ENCODE measurements at regions not wholly inside any gene's neighbourhood (a gene's known extent, or its start where the extent isn't known, plus 50 kb on each side); places are given as distances from the start of the nearest gene placed in this dataset.
"Not testable (repeated sequence)": the region's sequence is repeated elsewhere in the genome, so short reads cannot be mapped to it uniquely, and the experiment has no call there.

- DNase-seq, result no peak
Observed at GRCh38 chr12:33514893-33515292, 75.3 kb upstream of the SYT10 start.

DNA sequence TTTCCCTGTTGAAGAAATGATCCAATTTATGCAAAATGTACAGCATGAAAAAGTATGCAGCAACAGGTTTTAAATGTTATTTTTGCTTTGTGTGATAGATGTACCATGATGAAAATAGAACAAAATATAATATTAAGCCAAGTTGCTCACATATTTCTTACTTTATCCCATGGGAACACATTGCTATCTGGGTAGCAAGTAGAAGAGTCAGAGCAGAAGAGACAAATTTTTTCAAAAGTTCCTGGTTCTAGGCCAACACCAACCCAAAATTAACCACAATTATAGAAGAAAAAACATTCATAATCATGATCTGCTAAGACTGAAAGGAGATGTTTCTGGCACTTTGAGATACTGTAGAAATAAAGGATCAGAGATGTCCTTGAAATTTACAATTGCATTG is 79.9 kb upstream of the SYT10 start:
- no peak for DNase-seq

GRCh38 chr12:33520505-33521302 is 81.1 kb upstream of the SYT10 start:
- not testable (repeated sequence) for DNase-seq

DNA sequence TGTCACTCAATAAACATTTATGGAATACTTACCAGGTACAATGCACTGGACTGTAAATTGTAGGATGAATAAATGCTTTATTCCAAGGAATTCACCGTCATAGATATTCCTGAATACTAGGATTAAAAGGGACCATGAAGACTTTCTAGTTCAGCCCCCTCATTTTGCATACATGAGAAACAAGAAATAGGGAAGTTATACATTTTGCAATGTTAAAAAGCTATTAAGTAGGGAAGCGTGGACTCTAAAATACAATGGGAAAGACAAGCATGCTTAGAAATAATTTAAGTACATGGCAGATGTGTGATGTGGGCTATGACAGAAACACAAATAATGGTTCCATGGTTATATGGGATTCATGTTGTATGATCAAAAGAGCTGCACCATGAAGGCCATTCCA is 89.4 kb upstream of the SYT10 start:
- no peak for DNase-seq

GRCh38 chr12:33529810-33530209 is 90.2 kb upstream of the SYT10 start:
- no peak for DNase-seq

DNA sequence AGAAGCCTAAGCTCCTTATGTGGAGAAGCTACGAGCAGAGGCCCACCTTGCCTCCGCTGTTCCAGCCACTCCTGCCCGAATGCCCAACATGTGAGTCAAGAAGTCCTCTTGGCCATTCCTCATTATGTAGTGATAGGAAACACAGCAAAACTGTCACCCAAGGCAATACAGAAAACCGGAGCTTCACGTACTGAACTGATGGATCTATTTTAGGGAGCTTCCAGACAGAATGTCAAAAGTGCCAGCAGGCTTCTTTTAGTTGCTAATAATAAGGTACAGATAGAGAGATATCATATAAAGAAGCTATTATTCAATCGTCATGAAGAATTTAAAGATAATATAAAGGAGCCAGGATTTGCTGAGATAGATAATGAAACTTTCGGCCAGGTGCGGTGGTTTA is 91.6 kb upstream of the SYT10 start:
- no peak for DNase-seq

DNA sequence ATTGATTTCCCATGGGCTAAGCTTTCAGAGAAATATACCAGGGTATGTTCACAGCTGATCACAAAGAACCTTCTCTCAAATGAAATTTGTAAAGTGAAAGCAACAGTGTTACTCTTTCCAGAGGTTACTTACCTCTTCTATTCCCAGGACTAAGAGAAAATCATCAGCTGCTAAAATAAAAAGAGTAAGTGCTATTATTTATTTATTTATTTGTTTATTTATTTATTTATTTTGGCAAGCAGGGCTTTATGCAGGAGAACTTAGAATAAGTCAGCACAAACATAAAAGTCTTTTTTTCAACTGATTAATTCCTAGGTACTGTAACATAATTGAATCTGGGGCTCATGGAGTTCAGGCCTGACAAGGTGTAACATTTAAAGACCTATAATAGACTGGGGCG is 93.9 kb upstream of the SYT10 start:
- DNase-seq, result no peak

DNA sequence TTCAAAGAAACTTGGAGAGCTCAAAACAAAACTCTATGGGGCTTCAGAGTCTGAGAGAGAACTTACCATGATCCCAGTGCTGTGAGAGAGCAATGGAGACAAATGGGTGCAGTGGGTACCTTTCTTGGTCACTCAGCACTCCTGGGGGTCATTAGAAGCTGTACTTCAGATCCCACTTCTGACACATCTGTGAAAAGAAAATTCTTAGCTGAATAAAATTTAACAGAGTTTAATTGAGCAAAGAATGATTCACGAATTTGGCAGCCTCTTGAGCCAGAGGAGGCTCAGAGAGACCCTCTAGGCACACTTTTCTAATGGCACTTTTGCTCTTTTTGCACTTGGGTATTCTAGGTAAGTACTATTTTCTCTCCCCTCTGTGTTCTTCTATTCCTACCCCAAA is 96.8 kb upstream of the SYT10 start:
- no peak for DNase-seq

- no peak for DNase-seq
Observed at GRCh38 chr12:33546004-33546403, 106.4 kb upstream of the SYT10 start.

DNA sequence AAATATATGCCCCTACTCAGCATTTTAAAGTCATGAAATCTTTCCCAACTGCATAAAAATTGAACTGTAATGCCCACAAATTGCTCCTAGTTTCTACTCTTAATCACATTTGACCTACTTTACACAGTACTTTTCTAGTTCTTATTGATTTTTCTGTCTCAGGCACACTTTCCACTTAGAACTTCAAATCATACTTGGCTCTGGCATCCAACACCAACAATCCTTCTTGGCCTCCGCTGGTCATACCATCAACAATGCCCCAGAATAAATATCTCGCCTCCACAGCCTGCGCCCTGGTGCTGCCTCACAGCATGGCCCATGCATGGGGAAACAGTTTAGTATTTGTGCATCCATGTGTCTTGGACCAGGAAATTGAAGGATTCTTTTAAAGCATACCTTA is 107.5 kb upstream of the SYT10 start:
- no peak for DNase-seq

DNA sequence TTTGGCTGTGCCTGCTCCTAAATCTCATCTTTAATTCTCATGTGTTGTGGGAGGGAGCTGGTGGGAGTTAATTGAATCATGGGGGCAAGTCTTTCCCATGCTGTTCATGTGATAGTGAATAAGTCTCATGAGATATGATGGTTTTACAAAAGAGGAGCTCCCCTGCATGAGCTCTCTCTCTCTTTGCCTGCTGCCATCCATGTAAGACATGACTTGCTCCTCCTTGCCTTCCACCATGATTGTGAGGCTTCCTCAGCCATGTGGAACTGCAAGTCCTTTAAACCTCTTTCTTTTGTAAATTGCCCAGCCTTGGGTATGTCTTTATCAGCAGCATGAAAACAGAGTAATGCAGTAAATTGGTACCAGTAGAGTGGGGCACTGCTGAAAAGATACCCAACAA is 110.6 kb upstream of the SYT10 start:
- not testable (repeated sequence) for DNase-seq

- no peak for DNase-seq
Observed at GRCh38 chr12:33551006-33551405, 111.4 kb upstream of the SYT10 start.

DNA sequence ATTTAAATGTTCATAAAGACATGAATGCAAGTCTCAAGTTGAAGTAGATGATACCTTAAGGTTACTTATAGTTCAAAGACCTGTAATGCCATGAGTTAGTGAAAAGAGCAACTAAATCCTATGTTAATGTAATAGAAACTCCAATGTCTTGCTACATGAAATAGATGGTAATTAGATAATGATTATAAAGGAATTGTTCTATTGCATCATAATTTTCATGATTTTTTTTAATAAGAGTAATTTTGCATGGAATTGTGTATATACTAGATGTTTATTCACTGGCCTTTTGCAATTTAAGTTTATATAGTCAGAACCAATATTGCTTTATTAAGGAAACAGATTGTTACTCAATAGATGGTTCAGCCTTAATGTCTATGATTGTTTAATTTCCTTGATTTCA is 115.5 kb upstream of the SYT10 start:
- DNase-seq, result no peak

DNA sequence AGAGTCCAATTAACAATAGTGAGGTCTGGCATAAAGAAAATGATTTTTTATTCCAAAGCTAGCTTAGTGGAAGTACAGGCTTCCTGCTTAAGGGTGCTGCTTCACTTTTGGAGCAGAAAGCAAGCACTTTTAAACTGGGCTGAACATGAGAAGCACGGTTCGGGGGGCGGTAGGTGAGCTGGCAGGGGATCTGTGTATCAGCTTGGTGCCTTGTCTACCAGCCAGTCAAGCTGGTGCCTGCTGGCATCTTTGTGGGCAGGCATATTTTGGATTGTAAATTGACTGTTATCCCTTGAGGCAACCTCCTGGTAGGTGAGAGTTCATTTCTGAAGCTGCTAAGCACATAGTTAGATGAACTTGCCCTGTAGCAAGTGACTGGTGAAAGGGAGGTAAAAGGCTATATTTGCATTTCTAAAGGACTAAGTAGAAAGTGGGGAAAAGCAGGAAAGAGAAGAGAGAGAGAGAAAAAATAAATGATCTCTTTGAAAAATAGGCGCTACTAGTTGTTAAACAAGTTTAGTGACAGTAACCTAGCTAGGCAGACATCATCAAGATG is 121.1 kb upstream of the SYT10 start:
- no peak for DNase-seq

DNA sequence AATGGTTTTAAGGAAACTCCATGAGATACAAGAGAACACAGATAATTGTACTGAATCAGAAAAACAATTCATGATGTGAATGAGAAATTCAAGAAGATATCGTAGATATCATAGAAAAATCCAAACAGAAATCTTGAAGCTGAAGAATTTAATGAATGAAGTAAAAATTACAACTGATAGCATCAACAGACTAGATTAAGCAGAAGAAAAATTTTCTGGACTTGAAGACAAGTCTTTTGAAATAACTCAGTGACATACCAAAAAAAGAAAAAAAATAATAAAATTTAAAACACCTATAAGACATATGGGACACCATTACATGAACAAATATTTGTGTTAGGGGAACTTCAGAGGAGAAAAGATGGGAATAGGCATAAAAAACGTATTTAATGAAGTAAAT is 122.8 kb upstream of the SYT10 start:
- no peak for DNase-seq

GRCh38 chr12:33566403-33566802 is 126.8 kb upstream of the SYT10 start:
- no peak for DNase-seq

DNA sequence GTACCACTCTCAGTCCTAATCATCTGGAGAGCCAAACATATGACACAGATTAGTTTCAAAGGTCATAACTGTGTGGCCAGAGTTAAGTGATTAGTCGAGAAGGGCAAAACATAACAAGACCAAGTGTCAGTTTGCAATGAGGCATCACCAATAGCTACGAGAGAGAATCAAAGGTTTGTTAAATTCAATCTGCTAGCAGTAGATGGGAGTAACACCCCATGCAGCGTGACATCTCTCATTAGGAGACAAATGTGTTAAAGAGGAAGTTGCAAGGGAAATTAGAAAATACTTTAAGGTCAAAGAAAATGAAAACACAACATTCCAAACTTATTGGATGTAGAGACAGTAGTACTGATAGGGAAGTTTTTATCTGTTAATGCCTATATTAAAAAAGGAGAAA is 135.7 kb upstream of the SYT10 start:
- DNase-seq, result peak in 1 of 2 donors; percentile 22

GRCh38 chr12:33581613-33582122 is 142.0 kb upstream of the SYT10 start:
- no peak for DNase-seq

GRCh38 chr12:33586576-33586975 is 147.0 kb upstream of the SYT10 start:
- no peak for DNase-seq

GRCh38 chr12:33587354-33587753 is 147.7 kb upstream of the SYT10 start:
- DNase-seq, result no peak

DNA sequence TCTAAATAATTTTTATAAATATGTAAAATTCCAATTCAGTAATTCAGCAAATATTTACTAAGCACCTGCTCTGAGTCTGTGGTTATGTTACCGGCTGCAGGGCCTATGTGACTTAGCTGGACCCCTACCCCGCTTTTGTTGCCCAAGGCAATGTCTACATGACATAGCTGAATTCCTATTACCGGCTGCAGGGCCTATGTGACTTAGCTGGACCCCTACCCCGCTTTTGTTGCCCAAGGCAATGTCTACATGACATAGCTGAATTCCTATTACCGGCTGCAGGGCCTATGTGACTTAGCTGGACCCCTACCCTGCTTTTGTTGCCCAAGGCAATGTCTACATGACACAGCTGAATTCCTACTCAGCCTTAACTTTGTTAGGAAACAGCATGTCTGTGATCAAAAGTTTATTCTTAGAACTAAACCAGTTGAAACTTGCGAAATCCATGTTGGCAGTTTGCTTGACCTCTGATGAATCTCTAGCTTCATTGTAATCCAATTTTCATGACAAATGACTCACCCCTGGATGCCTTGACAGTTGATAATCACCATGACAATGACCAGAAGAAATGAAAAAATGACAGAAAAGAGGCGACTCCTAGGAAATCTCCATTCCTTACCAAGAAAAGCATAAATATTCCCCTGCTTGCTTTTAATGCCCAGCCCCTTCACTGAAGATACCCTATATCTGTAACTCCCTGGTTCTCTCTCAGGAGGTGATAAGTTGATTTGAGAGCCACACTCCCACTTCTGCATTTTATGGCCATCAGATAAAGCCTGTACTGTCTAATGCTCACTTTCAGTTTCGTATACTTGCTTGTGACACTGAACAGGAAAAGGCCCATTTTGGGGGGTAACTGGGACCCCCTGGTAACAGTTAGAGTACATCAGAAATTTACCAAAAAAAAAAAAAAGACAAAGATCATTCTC is 148.4 kb upstream of the SYT10 start:
- DNase-seq, result peak in 1 of 2 donors; percentile 75

DNA sequence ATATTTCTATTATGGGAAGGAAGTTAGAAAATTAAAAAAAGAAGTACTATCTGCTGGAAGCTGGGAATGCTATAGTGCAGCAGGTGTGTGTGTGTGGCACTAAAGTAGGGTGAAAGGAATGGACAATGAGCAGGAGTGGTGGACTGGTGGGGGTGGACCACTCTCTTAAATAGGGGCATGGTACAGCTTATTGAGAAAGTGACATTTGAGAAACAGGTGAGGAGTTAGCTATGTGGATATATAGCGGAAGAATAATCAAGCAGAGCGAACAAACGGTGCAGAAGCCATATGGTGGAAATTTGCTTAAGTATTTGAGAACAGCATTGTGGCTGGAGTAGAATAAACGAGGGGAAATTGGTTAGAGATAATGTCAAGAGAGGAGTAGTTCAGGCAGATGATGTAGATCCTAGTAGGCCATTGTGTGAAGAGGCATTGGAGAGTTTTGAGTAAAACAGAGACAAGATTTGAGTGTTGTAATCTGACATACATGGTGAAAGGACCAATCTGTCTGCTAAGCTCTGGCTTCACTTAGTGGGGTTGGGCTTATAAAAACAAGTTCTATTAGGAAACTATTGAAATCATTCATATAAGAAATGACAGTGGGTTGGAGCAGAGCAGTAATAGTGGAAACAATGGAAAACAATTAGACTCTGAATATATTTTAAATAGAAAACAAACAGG is 149.2 kb upstream of the SYT10 start:
- no peak for DNase-seq

GRCh38 chr12:33589576-33590114 is 150.0 kb upstream of the SYT10 start:
- DNase-seq, result no peak

Measured in bone marrow (tissue), 2 donors.